Suppressor macrophage treated with lipopolysaccharide for 1 hour (primary cell): ENCODE measurements at regions not wholly inside any gene's neighbourhood (a gene's known extent, or its start where the extent isn't known, plus 50 kb on each side); places are given as distances from the start of the nearest gene placed in this dataset.
"Not testable (repeated sequence)": the region's sequence is repeated elsewhere in the genome, so short reads cannot be mapped to it uniquely, and the experiment has no call there.

Source experiments
- DNase-seq, 3 donors: peaks; one replicate each; pipeline ENCODE4 v3.0.0-alpha.2; 2020 to 2022

DNA sequence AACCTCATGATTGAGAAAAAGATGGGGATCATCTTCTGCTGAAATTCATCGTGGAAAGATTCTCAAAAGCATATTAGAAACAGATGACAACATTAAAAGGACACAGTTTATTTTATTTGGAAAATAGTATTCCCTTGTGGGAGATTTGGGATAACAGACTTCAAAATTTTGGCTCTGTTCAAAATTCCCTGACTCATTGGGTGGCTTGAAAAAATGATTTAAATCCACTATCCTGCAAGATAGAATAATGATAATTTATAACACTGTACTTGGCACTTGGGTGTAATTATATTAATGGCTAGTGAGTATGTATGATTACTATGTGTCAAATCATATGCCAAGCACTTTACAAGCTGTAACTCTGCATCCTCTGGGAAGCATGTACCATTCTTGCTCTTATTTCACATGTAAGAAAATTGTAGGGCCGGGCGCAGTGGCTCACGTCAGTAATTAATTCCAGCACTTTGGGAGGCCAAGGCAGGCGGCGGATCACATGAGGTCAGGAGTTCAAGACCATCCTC is 128.8 kb downstream of the LMNTD1 start:
- DNase-seq, result no peak

DNA sequence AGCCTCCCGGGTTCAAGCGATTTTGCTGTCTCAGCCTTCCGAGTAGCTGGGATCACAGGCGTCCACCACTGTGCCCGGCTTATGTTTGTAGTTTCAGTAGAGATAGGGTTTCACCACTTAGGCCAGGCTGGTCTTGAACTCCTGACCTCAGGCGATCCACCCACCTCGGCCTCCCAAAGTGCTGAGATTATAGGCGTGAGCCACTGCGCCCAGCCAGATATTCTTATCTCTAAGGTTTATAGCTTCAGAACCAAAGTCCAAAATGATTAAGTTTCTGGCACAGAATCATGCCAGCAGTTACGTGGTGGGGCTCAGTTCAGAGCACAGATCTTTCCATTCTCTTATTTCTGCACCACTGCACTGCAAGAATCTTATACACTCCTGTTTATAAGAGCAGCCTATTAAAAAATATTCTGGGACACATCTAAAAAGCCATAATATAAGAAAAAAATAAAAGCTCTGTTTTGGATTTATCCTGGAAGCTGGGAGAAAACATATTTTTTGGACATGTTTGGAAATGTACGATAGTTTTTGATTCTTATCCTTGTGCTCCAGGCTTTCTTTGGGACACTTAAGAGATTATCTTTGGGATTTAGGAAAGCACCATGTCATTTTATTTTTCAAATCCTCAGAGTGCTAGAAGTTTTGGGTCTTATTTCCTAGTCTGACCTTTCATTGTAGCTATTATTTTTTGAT is 129.6 kb downstream of the LMNTD1 start:
- no peak for DNase-seq

DNA sequence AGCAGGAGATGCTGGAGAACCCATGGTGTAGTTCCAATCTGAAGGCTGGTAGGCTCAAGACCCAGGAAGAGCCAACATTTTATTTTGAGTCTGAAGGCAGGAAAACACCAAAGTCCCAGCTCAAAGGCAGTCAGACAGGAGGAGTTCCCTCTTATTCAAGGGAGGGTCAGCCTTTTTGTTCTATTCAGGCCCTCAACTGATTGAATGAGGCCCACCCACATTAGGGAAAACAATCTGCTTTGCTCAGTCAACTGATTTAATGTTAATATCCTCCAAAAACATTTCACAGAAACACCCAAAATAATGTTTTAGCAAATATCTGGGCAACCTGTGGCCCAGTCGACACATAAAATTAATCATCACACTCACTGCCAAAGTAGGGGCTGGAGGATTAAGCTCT is 130.8 kb downstream of the LMNTD1 start:
- no peak for DNase-seq

DNA sequence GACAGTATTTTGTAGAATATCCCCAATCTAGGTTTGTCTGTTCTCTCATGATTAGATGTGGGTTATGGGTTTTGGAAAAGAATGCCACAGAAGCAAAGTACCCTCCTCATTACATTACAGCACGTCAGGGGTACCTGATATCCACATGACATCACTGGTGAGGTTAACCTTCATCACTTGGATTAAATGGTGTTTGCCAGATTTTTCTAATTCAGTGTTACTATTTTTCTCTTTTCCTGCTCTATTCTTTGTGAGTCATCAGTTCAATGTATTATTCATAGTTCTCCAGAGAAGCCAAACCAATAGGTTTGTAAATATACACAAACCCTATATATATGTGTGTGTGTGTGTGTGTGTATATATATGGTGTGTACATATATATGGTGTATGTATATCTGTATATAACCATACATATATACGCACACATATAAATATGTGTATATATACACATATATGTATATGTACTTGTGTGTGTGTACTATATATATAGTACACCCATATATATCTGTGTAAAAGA is 131.4 kb downstream of the LMNTD1 start:
- no peak for DNase-seq

DNA sequence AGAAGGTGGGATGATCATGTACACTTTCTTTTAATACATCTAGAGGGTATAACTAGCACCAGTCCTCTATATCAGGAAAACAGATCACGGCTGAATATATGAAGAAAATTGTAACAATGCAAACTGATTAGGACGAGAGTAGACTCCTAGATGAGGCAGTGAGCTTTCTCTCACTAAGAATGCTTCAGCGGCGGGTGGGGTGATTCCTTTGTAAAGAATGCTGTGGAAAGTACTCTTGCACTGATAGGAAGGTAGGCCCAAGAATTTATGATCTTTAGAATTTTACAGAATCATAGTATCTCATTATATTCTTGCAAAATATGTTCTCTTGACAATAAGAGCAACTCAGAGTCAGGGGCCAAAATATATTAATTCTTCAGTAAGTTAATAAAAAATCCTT is 133.0 kb downstream of the LMNTD1 start:
- DNase-seq, result no peak

DNA sequence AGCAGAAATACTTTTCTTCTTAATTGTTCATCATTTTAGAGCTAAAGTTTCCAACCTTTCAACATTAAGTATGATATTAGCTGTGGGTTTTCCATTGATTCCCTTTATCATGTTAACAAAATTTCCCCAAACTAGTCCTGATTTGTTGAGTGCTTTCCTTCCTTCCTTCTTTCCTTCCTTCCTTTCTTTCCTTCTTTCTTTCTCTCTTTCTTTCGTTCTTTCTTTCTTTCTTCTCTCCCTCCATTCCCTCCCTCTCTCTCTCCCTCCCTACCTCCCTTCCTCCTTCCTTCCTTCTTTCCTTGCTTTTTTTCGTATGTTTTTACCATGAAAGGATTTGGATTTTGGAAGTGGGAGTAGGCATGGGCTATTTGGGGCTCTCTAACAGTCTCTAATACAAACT is 133.5 kb downstream of the LMNTD1 start:
- DNase-seq, result no peak

DNA sequence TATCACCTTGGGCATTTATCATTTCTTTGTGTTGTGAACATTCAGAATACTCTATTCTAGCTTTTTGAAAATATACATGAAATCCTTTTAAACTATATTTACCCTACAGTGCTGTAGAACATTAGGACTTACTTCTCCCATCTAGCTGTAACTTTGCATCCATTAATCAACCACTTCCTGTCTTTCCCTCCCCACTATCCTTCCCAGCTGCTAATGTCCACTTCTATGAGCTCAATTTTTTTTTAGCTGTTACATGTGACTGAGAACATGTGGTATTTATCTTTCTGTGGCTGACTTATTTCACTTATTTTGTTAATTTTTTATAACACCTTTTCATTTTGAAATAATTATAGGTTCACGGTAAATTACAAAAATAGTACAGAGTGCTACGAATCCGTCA is 136.0 kb downstream of the LMNTD1 start:
- DNase-seq, result no peak

DNA sequence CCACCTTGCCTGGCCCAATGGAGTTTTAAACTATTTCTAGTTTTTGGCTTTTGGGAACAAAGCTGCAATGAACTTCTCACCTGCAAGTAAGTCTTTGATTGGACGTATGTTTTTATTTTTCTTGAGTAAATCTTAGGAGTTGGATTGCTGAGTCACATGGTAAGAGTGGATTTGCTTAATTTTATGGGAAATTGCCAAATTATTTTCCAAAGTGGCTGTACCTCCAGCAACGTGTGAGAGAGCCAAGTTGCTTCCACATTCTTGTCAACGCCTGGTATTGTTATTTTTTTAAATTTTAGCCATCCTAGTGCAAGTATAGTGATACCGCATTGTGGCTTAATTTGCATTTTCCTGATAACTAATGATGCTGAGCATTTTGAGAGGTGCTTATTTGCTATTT is 136.6 kb downstream of the LMNTD1 start:
- no peak for DNase-seq

DNA sequence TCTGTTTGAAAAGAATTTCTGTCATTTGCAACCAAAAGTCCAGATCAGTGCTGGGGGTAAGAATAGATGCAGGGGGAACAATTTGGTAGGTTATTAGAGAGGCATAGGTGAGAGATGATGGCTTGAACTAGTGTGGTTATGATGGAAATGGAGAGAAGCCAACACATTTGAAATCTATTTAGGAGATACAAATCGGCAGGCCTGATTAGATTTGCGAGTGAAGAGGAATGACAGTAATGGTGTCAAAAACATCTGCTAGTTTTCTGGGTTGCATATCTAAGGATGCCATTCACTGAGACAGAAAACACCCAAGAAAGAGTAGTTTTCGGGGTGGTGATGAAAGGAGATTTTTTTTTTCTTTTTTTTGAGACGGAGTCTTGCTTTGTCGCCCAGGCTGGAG is 138.1 kb downstream of the LMNTD1 start:
- no peak for DNase-seq

DNA sequence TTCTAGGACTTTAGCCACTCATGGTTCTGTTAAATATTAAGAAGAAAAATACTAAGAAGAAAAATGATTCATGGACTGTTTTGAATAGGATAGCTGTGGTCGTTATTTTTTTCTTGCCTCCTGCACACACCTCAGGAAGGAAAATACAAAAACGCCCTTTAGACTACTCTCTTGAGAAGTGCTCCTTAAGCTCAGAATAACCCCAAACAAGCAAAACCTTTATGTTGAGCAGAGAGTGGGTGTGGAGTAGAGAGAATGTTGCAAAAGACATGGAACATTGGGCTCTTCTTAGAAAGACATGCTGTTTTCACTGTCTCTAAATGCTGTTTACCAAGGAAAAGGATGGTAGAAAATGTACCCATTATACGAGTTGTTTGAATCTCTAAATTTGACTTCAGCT is 140.3 kb downstream of the LMNTD1 start:
- no peak for DNase-seq

DNA sequence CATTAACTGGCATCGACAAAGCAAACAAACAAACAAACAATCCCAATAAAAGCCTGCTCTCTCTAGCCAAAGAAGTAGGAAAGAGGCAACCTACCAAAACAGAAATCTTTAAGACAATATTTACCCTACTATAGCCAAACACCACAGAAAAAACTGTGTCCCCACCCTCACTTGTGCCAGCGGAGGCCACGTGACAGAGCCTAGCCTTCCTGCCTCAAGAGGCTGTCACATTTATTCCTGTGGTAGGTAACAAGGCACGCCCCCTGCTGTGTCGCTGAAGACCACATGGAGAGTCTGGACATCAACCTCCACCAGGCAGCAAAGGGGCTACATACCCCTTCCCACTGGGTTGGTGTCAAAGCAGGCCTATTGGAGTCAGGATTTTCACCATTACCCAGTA is 148.1 kb downstream of the LMNTD1 start:
- DNase-seq, result no peak

DNA sequence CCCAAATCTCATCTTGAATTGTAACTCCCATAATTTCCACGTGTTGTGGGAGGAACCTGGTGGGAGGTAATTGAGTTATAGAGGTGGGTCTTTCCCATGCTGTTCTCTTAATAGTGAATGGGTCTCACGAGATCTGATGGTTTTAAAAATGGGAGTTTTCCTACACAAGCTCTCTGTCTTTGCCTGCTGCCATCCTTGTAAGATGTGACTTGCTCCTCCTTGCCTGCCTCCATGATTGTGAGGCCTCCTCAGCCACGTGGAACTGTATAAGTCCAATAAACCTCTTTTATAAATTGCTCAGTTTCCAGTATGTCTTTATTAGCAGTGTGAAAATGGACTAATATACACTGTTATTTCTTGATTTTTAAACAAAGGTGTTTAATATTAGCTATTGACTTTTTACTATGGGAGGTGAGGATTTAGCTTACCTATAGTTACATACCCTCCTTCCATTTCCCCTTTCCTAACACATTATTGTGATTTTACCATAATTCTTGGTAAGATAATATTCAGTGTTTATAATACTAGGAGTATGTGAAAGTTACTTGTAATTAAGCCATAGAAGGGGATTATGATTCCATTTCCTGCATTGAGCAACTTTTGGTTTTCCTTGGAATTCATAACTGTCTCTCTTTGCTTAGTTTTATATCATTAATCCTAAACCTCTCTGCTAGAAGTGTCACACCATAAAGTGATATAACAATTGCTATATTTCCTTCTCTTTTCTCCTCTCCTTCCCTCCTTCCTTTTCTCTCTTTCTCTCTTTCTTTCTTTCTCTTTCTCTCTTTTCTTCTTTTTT is 151.0 kb upstream of the KRAS start:
- DNase-seq, result no peak

DNA sequence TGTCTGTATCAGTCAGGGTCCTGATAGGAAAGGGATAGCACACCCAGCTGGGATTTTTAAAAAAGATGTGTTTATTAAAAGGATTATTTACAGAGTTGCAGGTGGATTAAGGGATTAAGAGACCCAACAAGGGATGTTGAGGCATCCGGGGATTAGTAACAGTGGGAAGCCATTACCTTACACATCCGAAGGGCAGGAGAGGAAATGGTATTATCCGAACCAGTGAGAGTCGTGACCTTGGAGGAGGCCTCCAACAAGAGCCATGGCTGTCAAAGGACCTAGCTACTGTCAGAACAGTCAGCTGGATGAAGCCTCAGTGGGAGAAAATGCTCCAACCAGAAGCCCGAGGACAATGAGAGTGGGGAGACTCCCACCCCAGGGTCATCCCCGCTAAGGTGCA is 146.3 kb upstream of the KRAS start:
- no peak for DNase-seq

DNA sequence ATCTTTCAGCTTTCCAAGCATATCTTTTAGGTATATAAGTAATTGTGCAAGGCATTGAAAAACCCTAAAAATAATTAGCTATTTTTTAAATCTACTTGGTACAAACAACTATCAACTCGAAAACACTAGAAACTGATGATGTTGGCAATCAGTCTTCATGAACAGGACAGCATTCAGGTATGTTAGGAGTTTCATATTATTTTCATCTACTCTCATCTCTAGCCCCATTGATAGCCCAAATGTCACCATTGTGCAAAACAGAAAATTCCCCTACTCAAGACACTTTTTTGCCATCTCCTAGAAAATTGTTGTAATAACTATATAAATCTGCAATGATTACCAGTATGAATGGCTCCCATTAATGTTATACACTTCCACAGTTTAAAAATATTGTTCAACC is 144.5 kb upstream of the KRAS start:
- DNase-seq, result no peak

DNA sequence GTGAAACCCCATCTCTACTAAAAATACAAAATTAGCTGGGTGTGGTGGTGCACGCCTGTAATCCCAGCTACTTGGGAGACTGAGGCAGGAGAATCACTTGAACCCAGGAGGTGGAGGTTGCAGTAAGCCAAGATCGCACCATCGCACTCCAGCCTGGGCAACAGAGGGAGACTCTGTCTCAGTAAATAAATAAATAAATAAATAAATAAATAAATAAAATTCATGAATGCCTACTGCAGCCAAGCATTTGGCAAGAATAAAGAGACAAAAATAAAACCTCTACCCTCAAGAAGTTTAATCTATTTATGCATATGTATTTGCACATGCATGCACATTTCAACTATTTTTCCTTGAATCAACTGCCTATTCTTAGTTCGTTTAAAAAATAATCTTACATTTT is 144.0 kb upstream of the KRAS start:
- DNase-seq, result not testable (repeated sequence)

DNA sequence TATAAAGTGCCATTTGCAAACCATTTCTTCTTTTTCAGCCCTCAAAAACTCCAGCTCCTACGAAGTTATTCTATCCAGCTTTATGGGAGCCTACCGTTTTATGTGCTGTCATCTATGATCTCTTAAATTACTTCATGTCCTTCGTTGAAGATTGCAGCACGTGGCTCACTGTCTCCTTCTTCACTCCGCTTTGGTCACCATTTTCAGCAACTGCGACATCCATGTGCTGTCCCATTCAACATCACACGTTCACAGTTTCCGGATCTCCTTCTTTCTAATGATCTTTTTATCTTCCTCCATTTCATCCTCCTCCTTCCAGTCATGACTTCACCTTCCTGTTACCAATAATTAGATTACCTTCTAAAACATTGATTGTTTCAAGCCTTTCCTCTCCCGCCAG is 143.3 kb upstream of the KRAS start:
- DNase-seq, result no peak

DNA sequence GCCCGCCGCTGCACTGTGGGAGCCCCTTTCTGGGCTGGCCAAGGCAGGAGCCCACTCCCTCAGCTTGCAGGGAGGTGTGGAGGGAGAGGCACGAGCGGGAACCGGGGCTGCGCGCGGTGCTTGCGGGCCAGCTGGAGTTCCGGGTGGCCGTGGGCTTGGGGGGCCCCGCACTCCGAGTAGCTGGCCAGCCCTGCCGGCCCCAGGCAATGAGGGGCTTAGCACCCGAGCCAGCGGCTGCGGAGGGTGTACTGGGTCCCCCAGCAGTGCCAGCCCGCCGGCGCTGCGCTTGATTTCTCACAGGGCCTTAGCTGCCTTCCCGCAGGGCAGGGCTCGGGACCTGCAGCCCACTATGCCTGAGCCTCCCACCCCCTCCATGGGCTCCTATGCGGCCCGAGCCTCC is 140.6 kb upstream of the KRAS start:
- not testable (repeated sequence) for DNase-seq

DNA sequence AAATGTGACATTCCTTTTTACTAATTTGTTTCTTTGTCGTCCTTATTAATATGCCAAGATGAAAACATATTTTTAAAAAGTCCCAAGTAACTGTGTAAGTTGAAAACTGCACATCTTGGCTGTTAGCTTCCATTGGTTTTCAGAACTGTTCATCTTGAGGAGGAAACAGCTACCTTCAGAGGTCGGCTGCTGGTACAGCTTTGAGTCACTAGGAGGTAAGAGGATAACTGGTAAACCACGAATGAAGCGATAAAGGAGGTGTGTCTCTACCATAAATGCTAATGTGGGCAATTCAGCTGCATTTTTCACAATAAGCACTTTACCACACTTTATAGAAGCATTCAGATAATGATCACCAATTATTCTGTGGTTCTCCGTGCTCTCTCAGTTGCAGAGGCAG is 137.5 kb upstream of the KRAS start:
- DNase-seq, result no peak

DNA sequence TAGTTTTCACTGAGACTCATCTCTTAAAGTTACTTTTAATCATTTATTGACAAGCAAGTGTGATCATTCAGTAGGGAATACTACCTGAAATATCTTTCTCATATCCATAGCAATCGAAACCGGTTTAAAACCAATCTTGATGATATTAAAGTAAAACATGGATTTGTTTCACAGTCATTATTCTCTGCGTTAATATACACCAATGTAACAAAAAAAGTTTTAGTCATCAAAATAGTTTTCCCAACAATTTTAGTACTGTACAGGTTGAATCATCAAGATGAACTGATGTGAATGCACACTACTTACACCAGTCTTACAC is 137.0 kb upstream of the KRAS start:
- DNase-seq, result no peak

DNA sequence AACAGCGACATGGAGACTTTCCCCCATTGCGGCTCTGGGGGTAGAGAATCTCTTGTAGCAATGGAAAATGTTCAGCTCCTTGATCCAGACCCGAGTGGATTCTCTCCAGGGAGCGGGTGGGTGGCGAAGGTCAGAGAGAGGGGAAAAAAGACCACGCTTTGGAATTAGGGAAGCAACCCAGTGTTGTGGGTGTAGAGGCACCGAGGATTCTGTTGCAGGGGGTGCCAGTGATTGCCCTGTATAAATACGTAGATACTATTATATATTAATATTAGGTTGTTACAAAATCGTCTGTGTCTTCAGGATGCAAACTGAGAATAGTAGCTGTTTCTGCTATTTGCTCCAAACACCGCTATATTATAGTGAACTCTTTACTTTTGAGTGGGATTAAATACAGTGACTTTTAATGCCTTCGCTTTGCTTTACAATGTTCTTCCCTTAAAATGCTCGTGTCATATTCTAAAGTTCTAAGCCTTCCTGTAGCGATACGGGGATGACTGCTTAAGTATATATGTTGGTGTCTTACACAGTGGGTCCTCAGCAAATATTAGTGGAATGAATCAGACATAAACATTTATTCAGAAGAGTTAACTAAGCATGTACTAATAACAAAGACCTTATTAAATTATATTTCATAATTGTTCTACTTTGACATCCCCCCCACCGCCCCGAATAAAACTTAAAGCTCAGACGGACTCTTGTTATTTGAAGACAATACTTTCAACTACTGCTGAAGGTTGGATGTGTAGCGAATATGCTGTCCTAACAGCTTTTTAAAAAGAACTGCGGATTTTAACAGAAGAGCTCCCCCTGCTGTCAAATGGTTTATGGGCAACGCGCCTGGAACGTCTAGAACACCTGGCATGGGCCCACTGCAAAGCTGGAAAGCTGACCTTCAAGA is 136.4 kb upstream of the KRAS start:
- peak; percentile 91 to 95 (median 91) for DNase-seq

DNA sequence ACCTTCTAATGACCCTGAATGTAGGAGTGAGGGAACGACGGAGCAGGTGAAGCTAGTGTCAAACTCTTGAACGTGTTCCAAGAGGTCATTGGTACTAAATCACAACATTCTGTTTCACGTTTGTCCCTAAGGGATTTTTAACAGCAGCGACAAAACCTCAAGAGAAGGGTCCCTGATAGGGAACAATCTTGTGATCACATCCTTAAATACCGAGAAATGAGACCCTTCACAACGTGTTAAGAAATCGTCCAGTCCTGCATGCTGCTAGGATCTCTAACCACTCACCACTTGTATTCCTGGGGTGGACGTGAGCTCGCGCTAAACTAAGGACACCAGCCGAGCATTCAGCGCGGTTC is 134.1 kb upstream of the KRAS start:
- DNase-seq, result no peak

DNA sequence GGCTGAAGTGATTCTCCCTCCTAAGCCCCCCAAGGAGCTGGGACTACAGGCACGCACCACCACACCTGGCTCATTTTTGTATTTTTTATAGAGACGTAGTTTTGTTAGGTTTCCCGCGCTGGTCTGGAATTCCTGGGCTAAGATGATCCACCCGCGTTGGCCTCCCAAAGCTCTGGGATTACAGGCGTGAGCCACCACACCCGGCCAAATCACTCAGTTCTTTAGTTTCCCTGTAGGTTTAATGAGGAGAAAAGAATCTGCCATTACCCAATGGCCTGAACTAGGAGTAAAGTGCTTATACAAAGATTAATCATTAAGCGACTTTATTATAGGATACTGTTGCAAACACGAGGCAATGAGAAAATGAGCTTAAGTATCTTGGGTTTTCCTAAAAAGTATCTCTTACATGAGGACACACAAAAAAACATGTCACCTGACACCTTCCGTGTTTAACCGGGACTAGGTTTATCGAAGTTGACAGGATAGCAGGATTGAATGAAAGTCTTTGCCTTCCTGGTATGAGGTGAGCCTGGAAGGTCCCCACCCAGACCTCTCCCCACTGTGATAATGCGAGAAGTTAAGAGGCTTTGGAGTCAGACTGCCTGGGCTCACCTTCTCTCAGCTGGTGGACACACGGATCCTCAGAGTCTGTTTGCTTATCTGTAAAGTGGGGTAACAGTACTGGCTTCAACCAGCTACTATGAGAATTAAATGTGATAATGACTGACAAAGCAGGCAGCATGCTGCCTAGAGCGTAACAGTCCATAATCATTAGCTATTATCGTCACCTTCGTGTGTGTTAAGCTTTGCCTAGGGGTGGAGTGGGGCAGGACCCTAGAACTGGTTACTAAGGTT is 133.5 kb upstream of the KRAS start:
- DNase-seq, result no peak
